SH-SY5Y (cell line): ENCODE measurements at regions not wholly inside any gene's neighbourhood (a gene's known extent, or its start where the extent isn't known, plus 50 kb on each side); places are given as distances from the start of the nearest gene placed in this dataset.

Experiments used
- GATA2 ChIP-seq: IDR thresholded peaks from 2 replicates; pipeline ENCODE4 v1.6.1; 2011; ENCODE audit warnings: mild to moderate bottlenecking, low read depth, low read length
- GATA3 ChIP-seq: IDR thresholded peaks from 2 replicates; pipeline ENCODE4 v1.6.1; 2011; ENCODE audit warnings: low read depth, mild to moderate bottlenecking, low read length, moderate library complexity

GRCh38 chr16:5571446-5571845 is 473.9 kb upstream of the EEF2KMT start:
- TF ChIP-seq GATA2 (no peak), GATA3 (no peak)
